DOHH2 (cell line): ENCODE measurements at regions not wholly inside any gene's neighbourhood (a gene's known extent, or its start where the extent isn't known, plus 50 kb on each side); places are given as distances from the start of the nearest gene placed in this dataset.

ENCODE experiments used
- H3F3A ChIP-seq: fragments of 200-600 bp; sonication (generic), shearing (Covaris generic); 2 replicates; pipeline ENCODE4 v1.6.0; 2016; ENCODE audit warnings: antibody characterized with exemption, mild to moderate bottlenecking; ENCODE audit not compliant: control insufficient read depth, insufficient read depth
- H3K27ac ChIP-seq: fragments of 200-600 bp; sonication (generic); 2 replicates; pipeline ENCODE4 v1.5.1; 2014; ENCODE audit warnings: low read depth, mild to moderate bottlenecking, low read length, moderate library complexity
- H3K27me3 ChIP-seq: fragments of 200-600 bp; sonication (generic); 2 replicates; pipeline ENCODE4 v1.6.1; 2014; ENCODE audit warnings: mild to moderate bottlenecking, low read length, mixed read lengths; ENCODE audit not compliant: control insufficient read depth
- H3K36me3 ChIP-seq: fragments of 200-600 bp; sonication (generic); 2 replicates; pipeline ENCODE4 v1.6.1; 2014; ENCODE audit warnings: mild to moderate bottlenecking, low read length, moderate library complexity, mixed read lengths; ENCODE audit not compliant: control insufficient read depth
- H3K4me1 ChIP-seq: fragments of 200-600 bp; sonication (generic); 2 replicates; pipeline ENCODE4 v1.6.1; 2014; ENCODE audit warnings: mild to moderate bottlenecking, low read length, mixed read lengths; ENCODE audit not compliant: control insufficient read depth
- H3K4me2 ChIP-seq: fragments of 200-600 bp; sonication (generic); 2 replicates; pipeline ENCODE4 v1.6.0; 2014; ENCODE audit warnings: mild to moderate bottlenecking, low read length, moderate library complexity
- H3K4me3 ChIP-seq: fragments of 200-600 bp; sonication (generic); 2 replicates; pipeline ENCODE4 v1.5.1; 2014; ENCODE audit warnings: mild to moderate bottlenecking, low read length, mixed read lengths
- H3K79me2 ChIP-seq: fragments of 200-600 bp; sonication (generic); 2 replicates; pipeline ENCODE4 v1.6.1; 2014; ENCODE audit warnings: mild to moderate bottlenecking, low read length, mixed read lengths; ENCODE audit not compliant: control insufficient read depth
- H3K9me2 ChIP-seq: fragments of 200-600 bp; sonication (generic); replicated peaks from 2 replicates; pipeline ENCODE4 v1.6.1; 2014; ENCODE audit warnings: mild to moderate bottlenecking, low read length, mixed read lengths; ENCODE audit not compliant: control insufficient read depth
- H3K9me3 ChIP-seq: fragments of 200-600 bp; sonication (generic); 2 replicates; pipeline ENCODE4 v1.6.1; 2014; ENCODE audit warnings: antibody characterized with exemption, low read length, mixed read lengths; ENCODE audit not compliant: control insufficient read depth, insufficient read depth
- H4K20me1 ChIP-seq: fragments of 200-600 bp; sonication (generic); 2 replicates; pipeline ENCODE4 v1.6.0; 2014; ENCODE audit warnings: low read depth, mild to moderate bottlenecking, antibody characterized with exemption, low read length, moderate library complexity; ENCODE audit not compliant: control insufficient read depth, insufficient read depth
- CTCF ChIP-seq: fragments of 200-600 bp; sonication (generic); IDR thresholded peaks from one replicate; pipeline ENCODE4 v1.5.1; 2014; ENCODE audit warnings: antibody characterized with exemption, mild to moderate bottlenecking, low read depth, low read length; ENCODE audit not compliant: poor library complexity, severe bottlenecking
- EZH2phosphoT487 ChIP-seq: fragments of 200-600 bp; sonication (generic); IDR thresholded peaks from 2 replicates; pipeline ENCODE4 v1.6.1; 2017; ENCODE audit warnings: borderline replicate concordance, mild to moderate bottlenecking, antibody characterized with exemption, low read length, moderate library complexity, mixed read lengths

GRCh38 chr6:91654793-91655192, 1067.9 kb upstream of the MAP3K7 start:
- Histone ChIP-seq H3K27ac (no peak overlapping the region), H3F3A (no peaks in the 10 kb centered on the region), H3K79me2 (no peaks in the 10 kb centered on the region), H3K9me2 (no peaks in the 10 kb centered on the region), H3K4me1 (no peaks in the 10 kb centered on the region), H3K36me3 (no peaks in the 10 kb centered on the region), H3K4me2 (no peak overlapping the region), H3K9me3 (no peaks in the 10 kb centered on the region), H4K20me1 (no peaks in the 10 kb centered on the region), H3K4me3 (no peak overlapping the region), H3K27me3 (no peaks in the 10 kb centered on the region)
- TF ChIP-seq CTCF, result no peak
- TF ChIP-seq EZH2phosphoT487, result no peak

GRCh38 chr6:91654357-91654756, 1067.5 kb upstream of the MAP3K7 start:
- H3K4me2 ChIP-seq, result no peak overlapping the region
- no peaks in the 10 kb centered on the region for H3K9me3 ChIP-seq
- no peaks in the 10 kb centered on the region for H3F3A ChIP-seq
- H3K9me2 ChIP-seq, result no peaks in the 10 kb centered on the region
- no peaks in the 10 kb centered on the region for H3K79me2 ChIP-seq
- TF ChIP-seq EZH2phosphoT487 (no peak), CTCF (no peak)
- H3K27ac ChIP-seq, result no peak overlapping the region
- no peaks in the 10 kb centered on the region for H3K27me3 ChIP-seq
- no peaks in the 10 kb centered on the region for H3K36me3 ChIP-seq
- no peaks in the 10 kb centered on the region for H4K20me1 ChIP-seq
- H3K4me3 ChIP-seq, result no peak overlapping the region
- no peaks in the 10 kb centered on the region for H3K4me1 ChIP-seq

GRCh38 chr6:91653895-91654294, 1067.0 kb upstream of the MAP3K7 start:
- TF ChIP-seq CTCF (no peak), EZH2phosphoT487 (no peak)
- Histone ChIP-seq H3K36me3 (no peaks in the 10 kb centered on the region), H3F3A (no peaks in the 10 kb centered on the region), H3K9me2 (no peaks in the 10 kb centered on the region), H3K4me2 (no peak overlapping the region), H3K4me3 (no peak overlapping the region), H3K9me3 (no peaks in the 10 kb centered on the region), H3K4me1 (no peaks in the 10 kb centered on the region), H3K79me2 (no peaks in the 10 kb centered on the region), H3K27me3 (no peaks in the 10 kb centered on the region), H3K27ac (no peak overlapping the region), H4K20me1 (no peaks in the 10 kb centered on the region)
